NCI-H460 (cell line): ENCODE measurements at regions not wholly inside any gene's neighbourhood (a gene's known extent, or its start where the extent isn't known, plus 50 kb on each side); places are given as distances from the start of the nearest gene placed in this dataset.
"Not testable (repeated sequence)": the region's sequence is repeated elsewhere in the genome, so short reads cannot be mapped to it uniquely, and the experiment has no call there.

Source experiments
- DNase-seq: peaks from one replicate; pipeline ENCODE4 v3.0.0-alpha.2; 2016; ENCODE audit warnings: low read depth; ENCODE audit errors: extremely low read depth

GRCh38 chr11:56883371-56883987 is 105.2 kb upstream of the OR5AK2 start:
- no peak for DNase-seq

DNA sequence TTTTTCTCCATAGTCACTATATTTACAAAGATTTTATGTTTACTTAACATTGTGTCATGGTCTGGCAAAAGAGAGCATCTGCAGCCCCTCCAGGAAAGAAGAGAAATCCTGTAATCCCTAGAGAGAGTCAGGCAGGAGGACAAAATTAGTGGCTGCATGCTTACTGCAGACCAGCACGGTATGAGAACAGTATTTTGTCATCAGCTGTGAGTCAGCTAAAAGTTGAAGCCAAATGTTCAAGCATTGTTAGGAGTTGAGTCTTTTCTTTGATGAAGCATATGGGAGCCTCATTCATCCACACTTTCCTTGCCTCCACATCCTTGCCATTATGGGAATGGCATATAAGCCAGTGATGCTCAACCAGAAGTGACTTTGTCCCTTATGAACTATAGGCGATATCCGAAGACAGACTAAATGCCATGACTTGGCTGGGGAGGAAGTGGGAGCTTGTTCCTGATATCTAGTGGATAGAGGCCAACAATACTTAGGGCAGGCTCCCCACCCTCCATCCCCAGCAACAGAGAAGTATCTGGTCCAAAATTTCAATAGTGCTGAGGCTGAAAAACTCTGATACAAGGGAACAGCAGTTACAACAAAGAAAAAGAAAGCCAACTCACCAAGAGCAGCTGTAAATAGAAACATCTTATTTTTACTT is 112.0 kb upstream of the OR5AK2 start:
- DNase-seq, result no peak

GRCh38 chr11:56855217-56855616 is 106.7 kb upstream of the OR9G4 start:
- no peak for DNase-seq

- DNase-seq, result no peak
Observed at GRCh38 chr11:56852131-56852530, 103.6 kb upstream of the OR9G4 start.

DNA sequence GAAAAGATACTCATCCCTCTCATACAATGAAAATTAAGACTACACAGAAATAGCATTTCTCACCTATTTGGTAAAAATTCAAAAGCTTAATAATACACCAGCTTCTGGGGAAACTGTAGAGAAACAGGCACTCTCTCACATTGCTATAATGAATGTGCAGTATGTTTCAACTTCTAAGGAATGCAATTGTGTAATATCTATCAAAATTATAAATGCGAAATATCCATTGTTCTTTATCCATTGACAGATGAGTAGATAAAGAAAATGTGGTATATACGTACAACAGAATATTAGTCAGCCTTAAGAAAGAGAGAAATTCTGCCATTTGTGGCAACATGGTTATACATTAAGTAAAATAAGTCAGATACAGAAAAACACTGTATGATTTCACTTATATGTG is 101.4 kb upstream of the OR9G4 start:
- DNase-seq, result no peak

- DNase-seq, result no peak
Observed at GRCh38 chr11:56849250-56849649, 100.8 kb upstream of the OR9G4 start.

DNA sequence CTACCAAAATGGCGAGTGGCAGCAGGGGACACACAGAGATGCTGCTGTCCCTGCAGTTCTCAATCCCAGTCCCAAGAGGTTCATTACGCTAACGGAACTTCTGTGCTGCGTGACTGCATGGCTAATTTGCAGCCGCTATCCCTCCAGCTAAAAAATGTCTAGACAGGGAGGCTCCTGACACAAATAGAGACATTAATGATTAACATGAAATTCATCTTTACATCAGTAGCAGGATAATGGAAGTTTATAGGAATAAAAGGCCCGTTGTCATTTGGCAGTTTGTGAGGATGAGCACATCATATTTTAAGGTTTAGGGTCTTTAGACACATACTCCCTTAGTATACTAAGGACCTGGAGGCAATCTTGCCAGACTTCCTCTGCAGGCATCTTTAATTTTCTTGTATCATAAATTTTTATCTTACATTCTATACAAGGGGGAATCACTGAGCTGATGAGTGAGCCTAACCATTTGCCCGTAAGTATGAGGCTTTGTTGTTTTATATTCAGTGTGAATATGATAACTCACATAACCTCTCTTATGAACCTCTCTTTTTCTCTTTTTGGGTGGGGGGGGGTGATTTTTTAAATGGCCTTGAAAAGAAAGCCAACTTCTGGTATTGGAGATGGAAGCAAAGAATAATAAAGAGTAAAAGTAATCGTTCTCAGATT is 99.8 kb upstream of the OR9G4 start:
- no peak for DNase-seq

GRCh38 chr11:56846631-56847576 is 98.4 kb upstream of the OR9G4 start:
- DNase-seq, result no peak

DNA sequence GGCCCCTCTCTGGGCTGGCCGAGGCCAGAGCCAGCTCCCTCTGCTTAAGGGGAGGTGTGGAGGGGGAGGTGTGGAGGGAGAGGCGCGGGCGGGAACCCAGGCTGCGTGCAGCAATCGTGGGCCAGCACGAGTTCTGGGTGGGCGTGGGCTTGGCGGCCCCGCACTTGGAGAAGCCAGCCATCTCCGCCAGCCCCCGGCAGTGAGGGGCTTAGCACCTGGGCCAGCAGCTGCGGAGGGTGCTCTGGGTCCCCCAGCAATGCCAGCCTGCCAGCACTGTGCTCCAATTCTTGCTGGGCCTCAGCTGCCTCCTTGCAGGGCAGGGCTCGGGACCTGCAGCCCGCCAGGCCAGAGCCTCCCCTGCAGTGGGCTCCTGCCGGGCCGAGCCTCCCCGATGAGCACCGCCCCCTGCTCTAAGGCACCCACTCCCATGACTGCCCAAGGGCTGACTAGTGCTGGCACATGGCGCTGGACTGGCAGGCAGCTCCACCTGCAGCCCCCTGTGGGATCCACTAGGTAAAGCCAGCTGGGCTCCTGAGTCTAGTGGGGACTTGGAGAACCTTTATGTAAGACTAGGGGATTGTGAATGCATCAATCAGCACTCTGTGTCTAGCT is 96.7 kb upstream of the OR9G4 start:
- no peak for DNase-seq

GRCh38 chr11:56843816-56844215 is 95.3 kb upstream of the OR9G4 start:
- no peak for DNase-seq

- DNase-seq, result no peak
Observed at GRCh38 chr11:56842814-56843794, 94.6 kb upstream of the OR9G4 start.

GRCh38 chr11:56841210-56841810 is 92.8 kb upstream of the OR9G4 start:
- DNase-seq, result peak; percentile 33

GRCh38 chr11:56827357-56827756 is 78.9 kb upstream of the OR9G4 start:
- DNase-seq, result not testable (repeated sequence)

DNA sequence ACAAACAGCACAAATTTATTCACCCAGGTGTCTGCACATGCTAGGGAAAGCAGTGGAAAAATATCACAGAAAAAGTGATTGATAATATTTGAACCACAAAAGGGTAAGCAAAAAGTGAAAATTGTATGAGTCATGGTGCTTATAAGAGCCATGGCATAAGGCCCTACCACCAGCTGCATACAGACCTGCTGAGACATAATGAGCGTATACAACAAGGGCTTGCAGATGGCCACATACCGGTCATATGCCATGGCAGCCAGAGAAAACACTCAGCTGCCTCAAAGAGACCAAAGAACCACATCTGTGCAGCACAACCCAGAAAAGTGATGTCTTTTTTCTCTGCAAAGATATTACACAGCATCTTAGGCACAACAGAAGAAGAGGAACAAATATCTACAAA is 71.4 kb upstream of the OR9G4 start:
- DNase-seq, result no peak

DNA sequence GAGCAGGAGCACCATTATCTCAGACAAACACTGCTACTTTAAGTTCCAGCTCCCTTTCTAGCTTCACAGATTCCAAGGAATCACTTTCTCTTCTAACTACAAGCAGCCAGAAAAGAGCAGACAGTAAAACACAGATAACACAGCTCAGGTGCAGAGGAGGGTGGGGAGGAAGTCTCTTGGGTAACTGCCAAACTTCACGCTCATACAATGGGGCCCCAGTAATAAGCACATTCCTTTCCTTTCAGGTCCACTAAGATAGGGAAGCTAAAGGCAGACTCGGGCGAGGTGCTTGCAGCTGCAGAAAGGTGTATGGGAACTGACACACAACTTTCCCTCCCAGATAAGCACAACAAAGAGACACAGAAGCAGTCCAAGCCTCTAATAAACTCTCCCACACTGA is 69.2 kb upstream of the OR9G4 start:
- DNase-seq, result no peak

- no peak for DNase-seq
Observed at GRCh38 chr11:56816259-56816658, 67.8 kb upstream of the OR9G4 start.

- no peak for DNase-seq
Observed at GRCh38 chr11:56808326-56808725, 59.8 kb upstream of the OR9G4 start.

- no peak for DNase-seq
Observed at GRCh38 chr11:56799691-56800210, 51.3 kb upstream of the OR9G4 start.
